ENCODE measurements at regions not wholly inside any gene's neighbourhood (a gene's known extent, or its start where the extent isn't known, plus 50 kb on each side); places are given as distances from the start of the nearest gene placed in this dataset.

GRCh38 chr2:144329472-144329871, 190.4 kb downstream of the ZEB2 start:
- Mint-ChIP-seq H3K4me1 (ENCODE audit: unreplicated experiment) (peaks cover 37% of the 10 kb centered on the region), H3K9me3 (ENCODE audit: unreplicated experiment) (peaks cover 3% of the 10 kb centered on the region), H3K4me3 (ENCODE audit: unreplicated experiment) (no peak overlapping the region), H3K36me3 (ENCODE audit: unreplicated experiment) (peaks cover 6% of the 10 kb centered on the region), H3K27ac (ENCODE audit: unreplicated experiment) (no peak overlapping the region), H3K27me3 (ENCODE audit: unreplicated experiment) (no peaks in the 10 kb centered on the region)
- no peak for TF ChIP-seq CTCF (IDR thresholded peaks at IDR 0.05)
- no peak for DNase-seq (ENCODE audit: extremely low spot score, unreplicated experiment)

DNA sequence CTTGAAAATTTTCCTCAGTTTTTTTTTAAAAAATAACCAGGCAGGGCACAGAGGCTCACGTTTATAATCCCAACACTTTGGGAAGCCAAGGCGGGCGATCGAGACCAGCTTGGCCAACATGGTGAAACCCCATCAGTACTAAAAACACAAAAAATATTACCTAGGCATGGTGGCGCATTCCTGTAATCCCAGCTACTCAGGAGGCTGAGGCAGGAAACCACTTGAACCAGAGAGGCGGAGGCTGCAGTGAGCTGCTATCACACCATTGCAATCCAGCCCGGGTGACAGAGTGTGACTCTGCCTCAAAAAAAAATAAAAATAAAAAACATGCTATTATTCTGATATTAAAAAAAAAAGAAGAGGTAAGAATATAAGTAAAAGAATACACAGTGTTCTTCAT, 191.0 kb downstream of the ZEB2 start:
- no peak for DNase-seq (ENCODE audit: extremely low spot score, unreplicated experiment)
- no peak for TF ChIP-seq CTCF (IDR thresholded peaks at IDR 0.05)
- no peak overlapping the region for H3K4me3 Mint-ChIP-seq (ENCODE audit: unreplicated experiment)
- peaks cover 7% of the 10 kb centered on the region for H3K36me3 Mint-ChIP-seq (ENCODE audit: unreplicated experiment)
- peaks cover 37% of the 10 kb centered on the region for H3K4me1 Mint-ChIP-seq (ENCODE audit: unreplicated experiment)
- H3K27ac Mint-ChIP-seq (ENCODE audit: unreplicated experiment): no peak overlapping the region
- no peaks in the 10 kb centered on the region for H3K27me3 Mint-ChIP-seq (ENCODE audit: unreplicated experiment)
- H3K9me3 Mint-ChIP-seq (ENCODE audit: unreplicated experiment): peaks cover 3% of the 10 kb centered on the region

GRCh38 chr2:144326825-144327224, 193.1 kb downstream of the ZEB2 start:
- Mint-ChIP-seq H3K36me3 (ENCODE audit: unreplicated experiment) (peaks cover 12% of the 10 kb centered on the region), H3K4me3 (ENCODE audit: unreplicated experiment) (no peak overlapping the region), H3K27me3 (ENCODE audit: unreplicated experiment) (no peaks in the 10 kb centered on the region), H3K9me3 (ENCODE audit: unreplicated experiment) (peaks cover 12% of the 10 kb centered on the region), H3K4me1 (ENCODE audit: unreplicated experiment) (peaks cover 28% of the 10 kb centered on the region), H3K27ac (ENCODE audit: unreplicated experiment) (no peak overlapping the region)
- DNase-seq (ENCODE audit: extremely low spot score, unreplicated experiment): no peak
- no peak for TF ChIP-seq CTCF (IDR thresholded peaks at IDR 0.05)

- peaks cover 17% of the 10 kb centered on the region for H3K9me3 Mint-ChIP-seq (ENCODE audit: unreplicated experiment)
- DNase-seq (ENCODE audit: extremely low spot score, unreplicated experiment): no peak
- peaks cover 28% of the 10 kb centered on the region for H3K4me1 Mint-ChIP-seq (ENCODE audit: unreplicated experiment)
- no peak for TF ChIP-seq CTCF (IDR thresholded peaks at IDR 0.05)
- H3K4me3 Mint-ChIP-seq (ENCODE audit: unreplicated experiment): no peak overlapping the region
- H3K36me3 Mint-ChIP-seq (ENCODE audit: unreplicated experiment): peaks cover 12% of the 10 kb centered on the region
- H3K27me3 Mint-ChIP-seq (ENCODE audit: unreplicated experiment): no peaks in the 10 kb centered on the region
- H3K27ac Mint-ChIP-seq (ENCODE audit: unreplicated experiment): no peak overlapping the region
Observed at GRCh38 chr2:144325086-144325485, 194.8 kb downstream of the ZEB2 start.

GRCh38 chr2:144324446-144325045, 195.4 kb downstream of the ZEB2 start:
- no peak overlapping the region for H3K4me3 Mint-ChIP-seq (ENCODE audit: unreplicated experiment)
- DNase-seq (ENCODE audit: extremely low spot score, unreplicated experiment): no peak
- H3K27ac Mint-ChIP-seq (ENCODE audit: unreplicated experiment): no peak overlapping the region
- TF ChIP-seq CTCF (IDR thresholded peaks at IDR 0.05): no peak
- peaks cover 9% of the 10 kb centered on the region for H3K36me3 Mint-ChIP-seq (ENCODE audit: unreplicated experiment)
- H3K4me1 Mint-ChIP-seq (ENCODE audit: unreplicated experiment): peaks cover 28% of the 10 kb centered on the region
- no peaks in the 10 kb centered on the region for H3K27me3 Mint-ChIP-seq (ENCODE audit: unreplicated experiment)
- peaks cover 15% of the 10 kb centered on the region for H3K9me3 Mint-ChIP-seq (ENCODE audit: unreplicated experiment)
